ENCODE measurements at regions not wholly inside any gene's neighbourhood (a gene's known extent, or its start where the extent isn't known, plus 50 kb on each side); places are given as distances from the start of the nearest gene placed in this dataset.
"Not testable (repeated sequence)": the region's sequence is repeated elsewhere in the genome, so short reads cannot be mapped to it uniquely, and the experiment has no call there.

DNA sequence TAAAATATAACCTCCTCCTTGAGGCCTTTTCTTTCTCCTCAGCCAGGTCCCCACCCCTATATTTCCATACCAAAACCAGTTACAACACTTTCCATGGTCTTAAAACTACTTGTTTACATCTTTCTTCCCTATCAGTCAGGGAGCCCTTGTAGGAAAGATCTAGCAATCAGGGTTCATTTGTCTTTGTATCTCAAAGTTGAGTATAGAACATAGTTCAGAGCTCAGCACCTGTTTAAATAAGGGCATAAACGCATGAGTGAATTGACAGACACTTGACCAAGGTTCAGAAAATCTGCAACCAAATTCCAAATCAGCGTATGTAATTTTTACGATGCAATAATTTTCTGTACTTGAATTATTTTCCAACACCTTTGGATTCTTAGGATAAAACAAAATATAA is 352.2 kb upstream of the MAGEB16 start:
- H3K27ac ChIP-seq, result no peak overlapping the region
- no peak for TF ChIP-seq ZFX (IDR thresholded peaks at IDR 0.05; ENCODE audit: borderline replicate concordance)
- TF ChIP-seq, protein P1, sequence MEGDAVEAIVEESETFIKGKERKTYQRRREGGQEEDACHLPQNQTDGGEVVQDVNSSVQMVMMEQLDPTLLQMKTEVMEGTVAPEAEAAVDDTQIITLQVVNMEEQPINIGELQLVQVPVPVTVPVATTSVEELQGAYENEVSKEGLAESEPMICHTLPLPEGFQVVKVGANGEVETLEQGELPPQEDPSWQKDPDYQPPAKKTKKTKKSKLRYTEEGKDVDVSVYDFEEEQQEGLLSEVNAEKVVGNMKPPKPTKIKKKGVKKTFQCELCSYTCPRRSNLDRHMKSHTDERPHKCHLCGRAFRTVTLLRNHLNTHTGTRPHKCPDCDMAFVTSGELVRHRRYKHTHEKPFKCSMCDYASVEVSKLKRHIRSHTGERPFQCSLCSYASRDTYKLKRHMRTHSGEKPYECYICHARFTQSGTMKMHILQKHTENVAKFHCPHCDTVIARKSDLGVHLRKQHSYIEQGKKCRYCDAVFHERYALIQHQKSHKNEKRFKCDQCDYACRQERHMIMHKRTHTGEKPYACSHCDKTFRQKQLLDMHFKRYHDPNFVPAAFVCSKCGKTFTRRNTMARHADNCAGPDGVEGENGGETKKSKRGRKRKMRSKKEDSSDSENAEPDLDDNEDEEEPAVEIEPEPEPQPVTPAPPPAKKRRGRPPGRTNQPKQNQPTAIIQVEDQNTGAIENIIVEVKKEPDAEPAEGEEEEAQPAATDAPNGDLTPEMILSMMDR (IDR thresholded peaks at IDR 0.05), result no peak

DNA sequence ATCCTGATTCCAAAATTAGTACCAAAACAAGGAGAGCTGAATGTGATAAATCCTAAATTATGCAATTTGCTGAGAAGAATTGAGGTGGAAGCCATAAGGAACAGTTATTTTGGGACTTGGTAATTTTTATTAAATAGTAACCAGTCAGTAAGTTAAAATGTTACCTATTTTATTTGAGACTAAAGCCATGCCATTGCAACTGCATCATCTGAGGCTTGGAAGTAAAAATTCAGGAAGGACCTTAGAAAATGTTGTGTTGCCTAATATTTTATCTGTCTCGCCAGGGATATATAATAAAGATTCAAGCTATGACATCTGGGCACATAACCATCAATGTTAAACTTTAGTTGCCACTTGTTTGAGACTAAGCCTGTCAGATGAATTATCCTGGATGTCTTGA is 341.3 kb upstream of the MAGEB16 start:
- TF ChIP-seq, protein P1 (IDR thresholded peaks at IDR 0.05), result no peak
- no peak for TF ChIP-seq ZFX (IDR thresholded peaks at IDR 0.05; ENCODE audit: borderline replicate concordance)
- H3K27ac ChIP-seq, result no peak overlapping the region

DNA sequence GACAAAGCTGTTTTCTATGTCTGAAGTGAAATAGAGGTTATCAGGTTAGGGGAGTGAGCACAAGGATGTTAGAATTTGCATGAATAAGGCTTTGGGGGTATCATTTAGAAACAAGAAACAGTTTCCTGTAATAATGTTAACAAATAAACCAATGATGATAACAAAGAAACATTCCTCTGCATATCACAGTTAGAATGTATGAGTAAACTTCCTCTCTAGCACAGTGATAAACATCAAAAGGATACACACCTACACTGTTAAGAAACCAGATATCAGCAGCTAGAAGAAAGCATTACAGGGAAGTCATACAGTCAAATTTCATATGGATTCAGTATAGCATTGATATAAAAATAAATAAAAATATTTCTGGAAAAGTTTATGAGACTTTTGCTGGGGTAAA is 340.0 kb upstream of the MAGEB16 start:
- no peak overlapping the region for H3K27ac ChIP-seq
- TF ChIP-seq, protein P1 (IDR thresholded peaks at IDR 0.05), result no peak
- no peak for TF ChIP-seq ZFX (IDR thresholded peaks at IDR 0.05; ENCODE audit: borderline replicate concordance)

DNA sequence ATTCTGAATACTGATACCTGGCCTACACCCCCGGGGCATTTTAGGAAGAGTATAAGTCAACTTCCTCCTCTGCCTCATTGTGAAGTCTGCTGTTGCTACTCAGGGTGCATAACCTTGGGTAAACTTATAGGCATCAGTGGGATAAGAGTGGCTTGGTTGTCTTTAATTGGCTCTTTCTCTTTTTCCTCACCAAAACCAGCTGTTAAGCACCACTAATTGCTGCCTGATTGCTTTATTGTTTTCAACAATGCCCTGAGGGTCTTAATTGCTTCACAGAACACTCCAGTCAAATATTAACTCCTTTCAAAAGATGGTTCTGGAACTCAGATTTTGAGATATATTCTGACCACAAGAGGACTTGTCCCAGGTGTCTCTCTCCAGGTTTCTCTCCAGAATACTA is 337.0 kb upstream of the MAGEB16 start:
- no peak for TF ChIP-seq ZFX (IDR thresholded peaks at IDR 0.05; ENCODE audit: borderline replicate concordance)
- no peak overlapping the region for H3K27ac ChIP-seq

DNA sequence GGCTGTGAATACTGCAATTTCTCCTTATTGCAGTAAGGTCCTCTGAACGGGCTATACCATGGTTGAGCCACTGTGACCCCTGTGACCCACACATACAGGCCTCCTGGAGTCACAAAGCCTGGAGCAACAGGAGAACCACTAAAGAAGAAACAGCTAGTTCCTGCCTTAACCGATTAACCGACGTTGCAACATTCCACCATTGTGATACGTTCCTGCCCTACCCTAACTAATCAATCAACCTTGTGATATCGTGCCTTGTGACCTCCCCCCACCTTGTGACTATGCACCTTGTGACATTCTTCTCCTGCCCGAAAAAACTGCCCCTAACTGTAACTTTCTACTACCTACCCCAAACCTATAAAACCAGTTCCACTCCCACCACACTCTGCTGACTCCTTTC is 301.5 kb upstream of the MAGEB16 start:
- not testable (repeated sequence) for H3K27ac ChIP-seq

DNA sequence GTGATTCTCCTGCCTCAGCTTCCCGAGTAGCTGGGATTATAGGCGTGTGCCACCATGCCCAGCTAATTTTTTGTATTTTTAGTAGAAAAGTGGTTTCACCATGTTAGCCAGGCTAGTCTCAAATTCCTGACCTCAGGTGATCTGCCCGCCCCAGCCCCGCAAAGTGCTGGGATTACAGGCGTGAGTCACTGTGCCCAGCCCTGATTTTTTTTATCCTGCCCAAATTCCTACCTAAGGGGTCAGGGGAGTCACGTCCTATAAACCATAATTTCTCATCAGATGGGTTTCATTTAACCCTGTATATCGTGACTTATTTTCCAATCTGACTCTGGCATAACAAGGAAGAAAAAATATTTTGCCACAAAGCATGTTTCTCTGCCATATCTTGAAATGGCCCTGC is 300.7 kb upstream of the MAGEB16 start:
- H3K27ac ChIP-seq, result not testable (repeated sequence)

DNA sequence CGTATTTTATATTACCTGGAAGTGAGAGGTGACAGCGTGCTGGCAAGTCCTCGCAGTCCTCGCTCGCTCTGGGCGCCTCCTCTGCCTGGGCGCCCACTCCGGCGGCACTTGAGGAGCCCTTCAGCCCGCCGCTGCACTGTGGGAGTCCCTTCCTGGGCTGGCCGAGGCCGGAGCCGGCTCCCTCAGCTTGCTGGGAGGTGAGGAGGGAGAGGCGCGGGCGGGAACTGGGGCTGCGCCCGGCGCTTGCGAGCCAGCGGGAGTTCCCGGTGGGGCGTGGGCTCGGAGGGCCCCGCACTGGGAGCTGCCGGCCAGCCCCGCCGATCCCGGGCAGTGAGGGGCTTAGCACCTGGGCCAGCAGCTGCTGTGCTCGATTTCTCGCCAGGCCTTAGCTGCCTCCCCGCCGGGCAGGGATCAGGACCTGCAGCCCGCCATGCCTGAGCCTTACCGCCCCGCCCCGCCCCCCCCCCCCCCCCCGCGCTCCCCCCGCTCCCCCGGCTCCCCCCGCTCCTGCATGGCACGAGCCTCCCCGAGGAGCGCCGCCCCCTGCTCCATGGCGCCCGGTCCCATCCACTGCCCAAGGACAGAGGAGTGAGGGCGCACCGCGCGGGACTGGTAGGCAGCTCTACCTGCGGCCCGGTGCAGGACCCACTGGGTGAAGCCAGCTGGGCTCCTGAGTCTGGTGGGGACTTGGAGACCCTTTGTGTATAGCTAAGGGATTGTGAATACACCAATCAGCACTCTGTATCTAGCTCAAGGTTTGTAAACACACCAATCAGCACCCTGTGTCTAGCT is 298.9 kb upstream of the MAGEB16 start:
- no peak for TF ChIP-seq ZFX (IDR thresholded peaks at IDR 0.05; ENCODE audit: borderline replicate concordance)
- TF ChIP-seq, protein P1 (IDR thresholded peaks at IDR 0.05), result no peak
- H3K27ac ChIP-seq, result no peak overlapping the region

DNA sequence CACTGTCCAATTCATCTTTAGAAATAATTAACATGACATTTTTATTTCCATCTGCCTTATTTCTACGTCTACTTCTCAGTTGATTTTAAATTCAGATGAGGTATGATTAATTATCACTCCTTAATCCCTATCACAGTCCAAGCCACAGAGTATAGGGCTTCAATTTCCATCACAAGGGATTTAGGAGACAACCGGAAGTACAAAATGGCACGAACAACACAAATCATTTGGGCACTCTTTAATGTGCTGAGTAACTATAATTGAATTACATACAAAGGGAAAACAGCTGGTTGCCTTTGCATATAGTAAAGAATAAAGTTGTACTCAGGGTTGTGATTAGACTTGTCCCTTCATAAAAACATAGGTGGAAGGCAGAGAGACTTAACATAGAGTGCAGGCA is 290.4 kb upstream of the MAGEB16 start:
- H3K27ac ChIP-seq, result no peak overlapping the region

DNA sequence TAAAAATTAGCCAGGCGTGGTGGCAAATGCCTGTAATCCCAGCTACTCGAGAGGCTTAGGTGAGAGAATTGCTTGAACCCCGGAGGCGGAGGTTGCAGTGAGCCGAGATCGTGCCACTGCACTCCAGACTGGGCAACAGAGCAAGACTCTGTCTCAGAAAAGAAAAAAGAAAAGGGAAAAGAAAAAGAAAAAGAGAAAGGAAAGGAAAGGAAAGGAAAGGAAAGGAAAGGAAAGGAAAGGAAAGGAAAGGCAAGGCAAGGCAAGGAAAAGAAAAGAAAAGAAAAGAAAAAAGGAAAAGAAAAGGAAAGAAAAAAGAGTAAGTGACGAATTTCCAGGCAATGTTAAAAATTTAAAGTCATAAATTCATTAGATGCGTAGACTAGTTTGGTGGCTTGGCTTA is 250.1 kb upstream of the MAGEB16 start:
- not testable (repeated sequence) for H3K27ac ChIP-seq

More for the DNA sequence above, 290.4 kb upstream of the MAGEB16 start:
- TF ChIP-seq ZFX (IDR thresholded peaks at IDR 0.05; ENCODE audit: borderline replicate concordance), result no peak
- TF ChIP-seq, protein P1 (IDR thresholded peaks at IDR 0.05), result no peak

Data from 22Rv1 (cell line).